ENCODE measurements at regions not wholly inside any gene's neighbourhood (a gene's known extent, or its start where the extent isn't known, plus 50 kb on each side); places are given as distances from the start of the nearest gene placed in this dataset.

GRCh38 chr13:76293346-76293745 lies 592.9 kb downstream of the KCTD12 start:
- TF ChIP-seq SRF (IDR thresholded peaks at IDR 0.05; ENCODE audit: low read depth, low read length): no peak
- TF ChIP-seq CTCF (IDR thresholded peaks at IDR 0.05; ENCODE audit: control extremely low read depth in 1 of 3, insufficient read depth in 1 of 3, low read depth in 1 of 3, low read length in 3 of 3): no peak
- no peak for TF ChIP-seq EGR1 (IDR thresholded peaks at IDR 0.05; ENCODE audit: borderline replicate concordance, low read depth, low read length)
- TF ChIP-seq SP2 (IDR thresholded peaks at IDR 0.05; ENCODE audit: low read length): no peak
- TF ChIP-seq KDM1A (IDR thresholded peaks at IDR 0.05; ENCODE audit: borderline replicate concordance, low read length): no peak
- no peak for TF ChIP-seq SP1 (IDR thresholded peaks at IDR 0.05; ENCODE audit: low read depth, low read length)

Data from H1 (cell line).